GM23338 (cell line): ENCODE measurements at regions not wholly inside any gene's neighbourhood (a gene's known extent, or its start where the extent isn't known, plus 50 kb on each side); places are given as distances from the start of the nearest gene placed in this dataset.

Experiments
- ATAC-seq: fragments of 200-7000 bp; cut with Tn5 transposase; 3 replicates; pipeline ENCODE4 v1.9.1; 2020
- DNase-seq: peaks from one replicate; pipeline ENCODE4 v3.0.0-alpha.2; 2015; ENCODE audit warnings: low spot score
- H2AFZ ChIP-seq: fragments of 200-600 bp; sonication (generic); 2 replicates; pipeline ENCODE4 v1.8.0; 2016; ENCODE audit warnings: antibody characterized with exemption, mild to moderate bottlenecking, moderate library complexity
- H3F3A ChIP-seq: fragments of 200-600 bp; sonication (generic); replicated peaks from 2 replicates; pipeline ENCODE4 v1.8.0; 2017; ENCODE audit warnings: antibody characterized with exemption, mixed run types, low read depth
- H3K27ac ChIP-seq: fragments of 200-600 bp; sonication (generic); 2 replicates; pipeline ENCODE4 v1.6.1; 2016; ENCODE audit warnings: low read depth
- H3K27me3 ChIP-seq: fragments of 200-600 bp; sonication (generic); 2 replicates; pipeline ENCODE4 v1.8.0; 2016; ENCODE audit warnings: mild to moderate bottlenecking, mixed run types, moderate library complexity; ENCODE audit not compliant: insufficient read depth
- H3K36me3 ChIP-seq: fragments of 200-600 bp; sonication (generic); 2 replicates; pipeline ENCODE4 v1.8.0; 2016; ENCODE audit warnings: mild to moderate bottlenecking; ENCODE audit not compliant: insufficient read depth
- H3K4me1 ChIP-seq: fragments of 200-600 bp; sonication (generic); 2 replicates; pipeline ENCODE4 v1.8.0; 2016; ENCODE audit warnings: mild to moderate bottlenecking, moderate library complexity; ENCODE audit not compliant: insufficient read depth
- H3K4me2 ChIP-seq: fragments of 200-600 bp; sonication (generic); 2 replicates; pipeline ENCODE4 v1.7.1; 2017; ENCODE audit warnings: mixed run types
- H3K4me3 ChIP-seq: fragments of 200-600 bp; sonication (generic); 2 replicates; pipeline ENCODE4 v1.6.1; 2016; ENCODE audit warnings: mixed run types
- H3K79me2 ChIP-seq: fragments of 200-600 bp; sonication (generic); replicated peaks from 2 replicates; pipeline ENCODE4 v1.8.0; 2017; ENCODE audit warnings: mild to moderate bottlenecking; ENCODE audit not compliant: insufficient read depth
- H3K9me2 ChIP-seq: fragments of 200-600 bp; sonication (generic); 2 replicates; pipeline ENCODE4 v1.8.0; 2017; ENCODE audit not compliant: insufficient read depth
- H4K20me1 ChIP-seq: fragments of 200-600 bp; sonication (generic); replicated peaks from 2 replicates; pipeline ENCODE4 v1.8.0; 2017; ENCODE audit warnings: mild to moderate bottlenecking; ENCODE audit not compliant: insufficient read depth
- H3K27ac Mint-ChIP-seq: 2 replicates; pipeline ENCODE4 v1.8.0; 2020; ENCODE audit warnings: inconsistent platforms, mild to moderate bottlenecking, moderate library complexity, mixed read lengths
- H3K27me3 Mint-ChIP-seq: 3 replicates; pipeline ENCODE4 v1.8.0; 2022; ENCODE audit warnings: low read depth, mild to moderate bottlenecking, moderate library complexity, mixed read lengths, inconsistent platforms; ENCODE audit not compliant: insufficient read depth, poor library complexity
- H3K36me3 Mint-ChIP-seq: 3 replicates; pipeline ENCODE4 v1.8.0; 2021; ENCODE audit warnings: low read depth, mild to moderate bottlenecking, inconsistent platforms, moderate library complexity, mixed read lengths
- H3K4me1 Mint-ChIP-seq: 3 replicates; pipeline ENCODE4 v1.8.0; 2020; ENCODE audit warnings: mild to moderate bottlenecking, inconsistent platforms, mixed read lengths
- H3K4me3 Mint-ChIP-seq: 3 replicates; pipeline ENCODE4 v1.8.0; 2021; ENCODE audit warnings: moderate library complexity, mild to moderate bottlenecking, inconsistent platforms, mixed read lengths
- H3K9me3 Mint-ChIP-seq: 3 replicates; pipeline ENCODE4 v1.8.0; 2020; ENCODE audit warnings: moderate library complexity, mild to moderate bottlenecking, inconsistent platforms, mixed read lengths
- CREB1 ChIP-seq: fragments of 250-450 bp; sonication (Bioruptor Pico); IDR thresholded peaks from 2 replicates; pipeline ENCODE4 v1.5.0; 2020; ENCODE audit warnings: low read depth, mild to moderate bottlenecking, moderate library complexity
- CTCF ChIP-seq, 2 experiments: fragments of 200-600 bp in 1 of 2; sonication (generic) in 1 of 2; conservative IDR thresholded peaks; 2 replicates each; pipeline versions ENCODE4 v1.5.1 to v1.6.1; 2016 to 2017; ENCODE audit warnings: antibody characterized with exemption in 2 of 2, low read depth in 2 of 2, mild to moderate bottlenecking in 2 of 2, moderate library complexity in 1 of 2
- ETS1 ChIP-seq: IDR thresholded peaks from 2 replicates; pipeline ENCODE4 v1.6.1; 2016; ENCODE audit warnings: antibody characterized with exemption
- EZH2 ChIP-seq: fragments of 200-600 bp; sonication (generic); IDR thresholded peaks from one replicate; pipeline ENCODE4 v1.8.0; 2017; ENCODE audit warnings: antibody characterized with exemption, mild to moderate bottlenecking, low read depth; ENCODE audit not compliant: unreplicated experiment
- EZH2phosphoT487 ChIP-seq: fragments of 200-600 bp; sonication (generic); IDR thresholded peaks from one replicate; pipeline ENCODE4 v1.8.1; 2018; ENCODE audit warnings: antibody characterized with exemption; ENCODE audit not compliant: unreplicated experiment
- JUNB ChIP-seq: IDR thresholded peaks from one replicate; pipeline ENCODE4 v1.6.1; 2016; ENCODE audit warnings: antibody characterized with exemption; ENCODE audit not compliant: unreplicated experiment
- NANOG ChIP-seq: IDR thresholded peaks from 2 replicates; pipeline ENCODE4 v1.6.1; 2016; ENCODE audit warnings: antibody characterized with exemption, borderline replicate concordance
- POLR2AphosphoS5 ChIP-seq: IDR thresholded peaks from 2 replicates; pipeline ENCODE4 v1.6.1; 2016; ENCODE audit warnings: antibody characterized with exemption, low read depth
- REST ChIP-seq: IDR thresholded peaks from one replicate; pipeline ENCODE4 v1.6.1; 2018; ENCODE audit warnings: antibody characterized with exemption; ENCODE audit not compliant: unreplicated experiment
- STAT1 ChIP-seq: IDR thresholded peaks from one replicate; pipeline ENCODE4 v1.6.1; 2016; ENCODE audit warnings: antibody characterized with exemption; ENCODE audit not compliant: unreplicated experiment
- ZNF114 ChIP-seq: fragments of 250-450 bp; sonication (Bioruptor Pico); IDR thresholded peaks from 2 replicates; pipeline ENCODE4 v1.5.0; 2020; ENCODE audit warnings: mild to moderate bottlenecking, moderate library complexity
- ZNF331 ChIP-seq: fragments of 250-450 bp; sonication (Bioruptor Pico); IDR thresholded peaks from 2 replicates; pipeline ENCODE4 v1.5.0; 2020; ENCODE audit warnings: low read depth, mild to moderate bottlenecking, moderate library complexity

- no peaks in the 10 kb centered on the region for H3K27me3 ChIP-seq
- no peaks in the 10 kb centered on the region for H3K9me3 Mint-ChIP-seq
- H3K4me3 ChIP-seq = no peak overlapping the region
- no peaks in the 10 kb centered on the region for H3F3A ChIP-seq
- no peaks in the 10 kb centered on the region for H3K4me1 ChIP-seq
- H3K4me1 Mint-ChIP-seq = peaks cover 3% of the 10 kb centered on the region; the same call in 2 of the 3 replicates
- ATAC-seq (no peak), DNase-seq (no peak)
- no peaks in the 10 kb centered on the region for H3K36me3 ChIP-seq
- H3K4me3 Mint-ChIP-seq = no peak overlapping the region
- H3K27ac ChIP-seq = no peak overlapping the region
- H3K27ac Mint-ChIP-seq = no peak overlapping the region
- no peaks in the 10 kb centered on the region for H3K79me2 ChIP-seq
- no peaks in the 10 kb centered on the region for H4K20me1 ChIP-seq
- peaks cover 12% of the 10 kb centered on the region; the same call in 1 of the 2 replicates for H3K9me2 ChIP-seq
- H2AFZ ChIP-seq = no peak overlapping the region
- no peak overlapping the region for H3K4me2 ChIP-seq
- no peaks in the 10 kb centered on the region for H3K36me3 Mint-ChIP-seq
- no peak for TF ChIP-seq CTCF (conservative IDR thresholded peaks at IDR 0.05; ENCODE audit: low read depth in 2 of 2)
- no peak for TF ChIP-seq NANOG
- H3K27me3 Mint-ChIP-seq = peaks cover 3% of the 10 kb centered on the region
These were observed 152.0 kb downstream of the TLE3 start for GRCh38 chr15:69945729-69946128.

- peaks cover 12% of the 10 kb centered on the region; the same call in 1 of the 2 replicates for H3K9me2 ChIP-seq
- no peak overlapping the region for H3K27ac Mint-ChIP-seq
- H3K27ac ChIP-seq = no peak overlapping the region
- ATAC-seq (no peak), DNase-seq (no peak)
- H3K36me3 ChIP-seq = no peaks in the 10 kb centered on the region
- no peaks in the 10 kb centered on the region for H3K79me2 ChIP-seq
- no peaks in the 10 kb centered on the region; the same call in 2 of the 3 replicates for H3K4me1 Mint-ChIP-seq
- H3F3A ChIP-seq = no peaks in the 10 kb centered on the region
- H3K4me3 Mint-ChIP-seq = no peak overlapping the region
- H4K20me1 ChIP-seq = no peaks in the 10 kb centered on the region
- no peak overlapping the region for H2AFZ ChIP-seq
- peaks cover 3% of the 10 kb centered on the region for H3K27me3 Mint-ChIP-seq
- no peak overlapping the region for H3K4me2 ChIP-seq
- no peak for TF ChIP-seq POLR2AphosphoS5
- TF ChIP-seq JUNB = no peak
- no peak for TF ChIP-seq EZH2phosphoT487
- no peaks in the 10 kb centered on the region for H3K4me1 ChIP-seq
- H3K36me3 Mint-ChIP-seq = no peaks in the 10 kb centered on the region
- H3K4me3 ChIP-seq = no peak overlapping the region
- H3K27me3 ChIP-seq = no peaks in the 10 kb centered on the region
- H3K9me3 Mint-ChIP-seq = no peaks in the 10 kb centered on the region
These were observed 150.8 kb downstream of the TLE3 start for GRCh38 chr15:69946870-69947269.

GRCh38 chr15:69947394-69947793 lies 150.3 kb downstream of the TLE3 start:
- no peak for DNase-seq
- no peaks in the 10 kb centered on the region for H3K4me1 ChIP-seq

More at GRCh38 chr15:69947394-69947793, 150.3 kb downstream of the TLE3 start:
- Mint-ChIP-seq H3K27ac (no peak overlapping the region), H3K36me3 (no peaks in the 10 kb centered on the region), H3K27me3 (peaks cover 3% of the 10 kb centered on the region), H3K4me3 (no peak overlapping the region), H3K4me1 (no peaks in the 10 kb centered on the region; the same call in 2 of the 3 replicates), H3K9me3 (no peaks in the 10 kb centered on the region)
- H3K27me3 ChIP-seq = no peaks in the 10 kb centered on the region
- H3K9me2 ChIP-seq = peaks cover 12% of the 10 kb centered on the region; the same call in 1 of the 2 replicates
- H3F3A ChIP-seq = no peaks in the 10 kb centered on the region
- no peak overlapping the region for H3K27ac ChIP-seq
- no peak overlapping the region for H2AFZ ChIP-seq
- H3K36me3 ChIP-seq = no peaks in the 10 kb centered on the region
- H3K4me3 ChIP-seq = no peak overlapping the region
- no peaks in the 10 kb centered on the region for H4K20me1 ChIP-seq
- ATAC-seq = no peak
- no peak for TF ChIP-seq EZH2
- TF ChIP-seq ZNF331 = no peak
- TF ChIP-seq STAT1 = no peak
- no peak for TF ChIP-seq POLR2AphosphoS5
- TF ChIP-seq EZH2phosphoT487 = no peak
- no peak for TF ChIP-seq REST
- no peak for TF ChIP-seq ETS1
- TF ChIP-seq CREB1 (CRISPR knock-in tag) = no peak
- TF ChIP-seq JUNB = no peak
- no peak for TF ChIP-seq ZNF114 (CRISPR knock-in tag)
- TF ChIP-seq NANOG = no peak
- H3K79me2 ChIP-seq = no peaks in the 10 kb centered on the region
- no peak overlapping the region for H3K4me2 ChIP-seq
